ENCODE measurements at regions not wholly inside any gene's neighbourhood (a gene's known extent, or its start where the extent isn't known, plus 50 kb on each side); places are given as distances from the start of the nearest gene placed in this dataset.

- TF ChIP-seq CTCF (IDR thresholded peaks at IDR 0.05) (no peak), POLR2A (IDR thresholded peaks at IDR 0.05) (no peak)
Observed at GRCh38 chr17:14790521-14790920, 474.6 kb downstream of the PMP22 start.

All from uterus (tissue), 2 donors.